HL-60 (cell line): ENCODE measurements at regions not wholly inside any gene's neighbourhood (a gene's known extent, or its start where the extent isn't known, plus 50 kb on each side); places are given as distances from the start of the nearest gene placed in this dataset.

Experiments used
- DNase-seq, 2 experiments: peaks; one replicate each; pipeline ENCODE4 v3.0.0-alpha.2; 2010 to 2020; ENCODE audit warnings: low read depth in 1 of 2, low spot score in 1 of 2
- H3K27ac ChIP-seq: fragments of 250-450 bp; sonication (Bioruptor Pico); replicated peaks from 2 replicates; pipeline ENCODE4 v1.5.1; 2020; ENCODE audit warnings: mild to moderate bottlenecking, moderate library complexity
- H3K27me3 ChIP-seq: fragments of 250-450 bp; sonication (Bioruptor Pico); 2 replicates; pipeline ENCODE4 v1.5.1; 2021; ENCODE audit warnings: mild to moderate bottlenecking, moderate library complexity; ENCODE audit not compliant: insufficient read depth, poor library complexity, severe bottlenecking
- H3K4me3 ChIP-seq: replicated peaks from 2 replicates; pipeline ENCODE4 v1.5.1; 2011; ENCODE audit warnings: mild to moderate bottlenecking, control low read depth, low read length; ENCODE audit not compliant: insufficient read depth
- GABPA ChIP-seq: IDR thresholded peaks from 2 replicates; pipeline ENCODE4 v1.6.1; 2012; ENCODE audit warnings: low read depth
- POLR2AphosphoS5 ChIP-seq: IDR thresholded peaks from 2 replicates; pipeline ENCODE4 v1.6.1; 2012; ENCODE audit warnings: low read depth
- SPI1 ChIP-seq: IDR thresholded peaks from 2 replicates; pipeline ENCODE4 v1.6.1; 2012; ENCODE audit warnings: low read depth, mild to moderate bottlenecking, borderline replicate concordance
- TF ChIP-seq, protein P1 (sequence below): IDR thresholded peaks from one replicate; pipeline ENCODE4 v1.5.1; 2011; ENCODE audit warnings: low read length, control low read depth, inconsistent platforms; ENCODE audit not compliant: insufficient read depth
- TF ChIP-seq, protein P2 (sequence below): IDR thresholded peaks from 2 replicates; pipeline ENCODE4 v1.6.1; 2012; ENCODE audit warnings: low read depth; ENCODE audit not compliant: insufficient replicate concordance

DNA sequence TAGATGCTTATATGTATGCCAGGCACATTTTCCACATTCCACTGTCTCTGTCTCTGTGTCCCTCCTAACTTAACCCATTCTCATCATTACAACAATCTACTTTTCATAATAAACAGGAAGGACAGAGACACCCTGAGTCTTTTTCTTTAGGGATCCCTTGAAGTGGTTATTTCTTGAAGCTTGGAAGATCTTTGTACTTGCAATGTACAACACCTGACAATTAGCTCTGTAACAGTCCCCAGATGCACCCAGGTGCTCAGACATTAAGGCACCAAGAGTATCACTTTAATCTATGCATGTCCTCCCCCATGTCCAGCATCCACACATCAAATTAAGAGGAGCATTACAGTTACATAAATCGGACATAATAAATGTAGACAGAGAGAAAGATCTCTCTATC, 309.6 kb upstream of the KCNH8 start:
- H3K27ac ChIP-seq, result no peak overlapping the region
- no peaks in the 10 kb centered on the region for H3K27me3 ChIP-seq
- TF ChIP-seq SPI1 (no peak), POLR2AphosphoS5 (no peak), GABPA (no peak)
- TF ChIP-seq, protein P1, sequence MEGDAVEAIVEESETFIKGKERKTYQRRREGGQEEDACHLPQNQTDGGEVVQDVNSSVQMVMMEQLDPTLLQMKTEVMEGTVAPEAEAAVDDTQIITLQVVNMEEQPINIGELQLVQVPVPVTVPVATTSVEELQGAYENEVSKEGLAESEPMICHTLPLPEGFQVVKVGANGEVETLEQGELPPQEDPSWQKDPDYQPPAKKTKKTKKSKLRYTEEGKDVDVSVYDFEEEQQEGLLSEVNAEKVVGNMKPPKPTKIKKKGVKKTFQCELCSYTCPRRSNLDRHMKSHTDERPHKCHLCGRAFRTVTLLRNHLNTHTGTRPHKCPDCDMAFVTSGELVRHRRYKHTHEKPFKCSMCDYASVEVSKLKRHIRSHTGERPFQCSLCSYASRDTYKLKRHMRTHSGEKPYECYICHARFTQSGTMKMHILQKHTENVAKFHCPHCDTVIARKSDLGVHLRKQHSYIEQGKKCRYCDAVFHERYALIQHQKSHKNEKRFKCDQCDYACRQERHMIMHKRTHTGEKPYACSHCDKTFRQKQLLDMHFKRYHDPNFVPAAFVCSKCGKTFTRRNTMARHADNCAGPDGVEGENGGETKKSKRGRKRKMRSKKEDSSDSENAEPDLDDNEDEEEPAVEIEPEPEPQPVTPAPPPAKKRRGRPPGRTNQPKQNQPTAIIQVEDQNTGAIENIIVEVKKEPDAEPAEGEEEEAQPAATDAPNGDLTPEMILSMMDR, result no peak
- TF ChIP-seq, protein P2, sequence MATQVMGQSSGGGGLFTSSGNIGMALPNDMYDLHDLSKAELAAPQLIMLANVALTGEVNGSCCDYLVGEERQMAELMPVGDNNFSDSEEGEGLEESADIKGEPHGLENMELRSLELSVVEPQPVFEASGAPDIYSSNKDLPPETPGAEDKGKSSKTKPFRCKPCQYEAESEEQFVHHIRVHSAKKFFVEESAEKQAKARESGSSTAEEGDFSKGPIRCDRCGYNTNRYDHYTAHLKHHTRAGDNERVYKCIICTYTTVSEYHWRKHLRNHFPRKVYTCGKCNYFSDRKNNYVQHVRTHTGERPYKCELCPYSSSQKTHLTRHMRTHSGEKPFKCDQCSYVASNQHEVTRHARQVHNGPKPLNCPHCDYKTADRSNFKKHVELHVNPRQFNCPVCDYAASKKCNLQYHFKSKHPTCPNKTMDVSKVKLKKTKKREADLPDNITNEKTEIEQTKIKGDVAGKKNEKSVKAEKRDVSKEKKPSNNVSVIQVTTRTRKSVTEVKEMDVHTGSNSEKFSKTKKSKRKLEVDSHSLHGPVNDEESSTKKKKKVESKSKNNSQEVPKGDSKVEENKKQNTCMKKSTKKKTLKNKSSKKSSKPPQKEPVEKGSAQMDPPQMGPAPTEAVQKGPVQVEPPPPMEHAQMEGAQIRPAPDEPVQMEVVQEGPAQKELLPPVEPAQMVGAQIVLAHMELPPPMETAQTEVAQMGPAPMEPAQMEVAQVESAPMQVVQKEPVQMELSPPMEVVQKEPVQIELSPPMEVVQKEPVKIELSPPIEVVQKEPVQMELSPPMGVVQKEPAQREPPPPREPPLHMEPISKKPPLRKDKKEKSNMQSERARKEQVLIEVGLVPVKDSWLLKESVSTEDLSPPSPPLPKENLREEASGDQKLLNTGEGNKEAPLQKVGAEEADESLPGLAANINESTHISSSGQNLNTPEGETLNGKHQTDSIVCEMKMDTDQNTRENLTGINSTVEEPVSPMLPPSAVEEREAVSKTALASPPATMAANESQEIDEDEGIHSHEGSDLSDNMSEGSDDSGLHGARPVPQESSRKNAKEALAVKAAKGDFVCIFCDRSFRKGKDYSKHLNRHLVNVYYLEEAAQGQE, result no peak
- no peak overlapping the region for H3K4me3 ChIP-seq
- no peak for DNase-seq

DNA sequence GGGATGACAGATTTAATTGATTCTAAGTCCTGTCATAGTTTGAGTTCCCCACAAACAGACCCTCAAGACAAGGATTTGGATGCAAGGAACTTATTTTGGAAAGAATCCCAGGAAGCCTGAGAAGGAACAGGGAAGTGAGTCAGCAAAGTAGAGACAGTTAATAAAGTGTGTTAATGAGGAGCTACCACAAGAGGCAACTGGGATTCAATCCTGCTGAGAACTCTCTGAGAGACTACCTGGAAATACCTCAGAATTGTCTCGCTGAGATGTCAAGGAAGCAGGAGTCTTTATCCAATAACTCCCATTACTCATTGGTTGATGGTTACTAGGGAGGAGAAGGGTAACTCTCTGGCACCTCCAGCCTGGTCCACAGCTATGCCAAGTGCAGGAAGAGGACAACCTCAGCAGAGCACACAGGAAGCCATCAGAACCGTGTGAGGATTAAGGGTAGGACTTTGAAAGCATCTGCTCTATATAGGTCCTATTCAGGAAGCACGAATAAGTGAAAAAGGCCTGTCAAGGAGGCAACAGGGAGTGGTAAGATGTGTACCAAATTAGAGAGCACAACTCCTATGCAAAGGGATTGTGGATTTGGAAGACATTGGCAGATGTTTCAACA, 311.1 kb upstream of the KCNH8 start:
- Histone ChIP-seq H3K4me3 (no peak overlapping the region), H3K27me3 (no peaks in the 10 kb centered on the region), H3K27ac (no peak overlapping the region)
- no peak for DNase-seq
- TF ChIP-seq, protein P1, result no peak
- TF ChIP-seq GABPA, result no peak

DNA sequence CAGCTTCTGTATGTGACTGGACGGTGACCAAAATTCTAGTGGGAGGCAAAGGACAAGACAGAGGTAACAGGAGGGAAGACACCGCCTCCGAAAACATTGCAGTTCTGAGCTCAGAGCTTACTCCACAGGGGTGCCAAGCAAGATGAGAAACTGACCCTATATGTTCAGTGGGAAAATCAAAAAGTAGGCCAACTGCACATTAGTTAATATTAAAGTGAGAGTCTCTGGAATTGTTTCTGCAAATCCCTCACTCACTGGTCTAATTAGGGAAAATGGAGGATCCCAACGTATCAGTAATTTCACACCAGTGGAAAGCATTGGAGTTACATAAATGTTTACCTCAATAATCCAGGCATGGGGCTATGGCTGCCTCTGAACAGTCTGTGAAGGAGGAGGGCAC, 313.3 kb upstream of the KCNH8 start:
- no peaks in the 10 kb centered on the region for H3K27me3 ChIP-seq
- no peak for DNase-seq
- TF ChIP-seq, protein P1, result no peak
- no peak for TF ChIP-seq GABPA
- TF ChIP-seq POLR2AphosphoS5, result no peak
- no peak for TF ChIP-seq SPI1
- TF ChIP-seq, protein P2, result no peak
- no peak overlapping the region for H3K27ac ChIP-seq
- no peak overlapping the region for H3K4me3 ChIP-seq

DNA sequence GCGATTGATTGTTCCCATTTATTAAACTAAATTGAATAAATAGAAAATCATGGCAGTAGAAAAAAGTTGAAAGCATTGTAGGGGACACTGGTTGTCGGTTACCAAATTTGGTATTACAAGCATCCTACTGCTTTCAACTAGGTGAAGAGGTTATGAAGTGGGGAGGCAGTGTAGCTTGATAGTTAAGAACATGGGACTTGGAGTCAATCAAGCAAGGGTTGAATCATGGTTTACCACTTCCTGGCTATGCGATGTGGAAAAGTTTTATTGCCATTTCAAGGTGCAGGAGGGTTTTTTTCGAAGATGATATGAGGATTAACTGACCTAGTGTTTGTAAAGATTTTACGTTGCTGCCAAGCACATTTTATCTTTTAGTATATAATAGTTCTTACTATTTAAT, 318.2 kb upstream of the KCNH8 start:
- H3K27ac ChIP-seq, result no peak overlapping the region
- TF ChIP-seq, protein P2, result no peak
- TF ChIP-seq GABPA (no peak), POLR2AphosphoS5 (no peak), SPI1 (no peak)
- TF ChIP-seq, protein P1, result no peak
- H3K27me3 ChIP-seq, result no peaks in the 10 kb centered on the region
- H3K4me3 ChIP-seq, result no peak overlapping the region
- no peak for DNase-seq
